ENCODE measurements at regions not wholly inside any gene's neighbourhood (a gene's known extent, or its start where the extent isn't known, plus 50 kb on each side); places are given as distances from the start of the nearest gene placed in this dataset.

- TF ChIP-seq HMGXB4 (CRISPR knock-in tag; IDR thresholded peaks at IDR 0.05): no peak
- TF ChIP-seq ETS1 (conservative IDR thresholded peaks at IDR 0.05; ENCODE audit: control insufficient read depth, low read depth, low read length): no peak
- no peak for TF ChIP-seq TAF1 (IDR thresholded peaks at IDR 0.05; ENCODE audit: control insufficient read depth, extremely low read depth, insufficient read depth, low read length, severe bottlenecking)
- no peak for TF ChIP-seq PREB (CRISPR knock-in tag; IDR thresholded peaks at IDR 0.05)
- TF ChIP-seq ZNF124 (CRISPR knock-in tag; IDR thresholded peaks at IDR 0.05): no peak
- TF ChIP-seq RREB1 (CRISPR knock-in tag; IDR thresholded peaks at IDR 0.05): no peak
- TF ChIP-seq TCF7L2 (IDR thresholded peaks at IDR 0.05; ENCODE audit: low read depth, low read length): no peak
- TF ChIP-seq ATF2 (CRISPR knock-in tag; IDR thresholded peaks at IDR 0.05): no peak
- no peak for TF ChIP-seq POLR2A (conservative IDR thresholded peaks at IDR 0.05)
- no peak for TF ChIP-seq CTCF (IDR thresholded peaks at IDR 0.05 in 2 of 3, conservative IDR thresholded peaks at IDR 0.05 in 1 of 3; ENCODE audit: insufficient read depth in 2 of 3, low read depth in 1 of 3, low read length in 3 of 3)
- TF ChIP-seq DACH1 (IDR thresholded peaks at IDR 0.05; ENCODE audit: partially characterized antibody): no peak
- TF ChIP-seq BCLAF1 (IDR thresholded peaks at IDR 0.05; ENCODE audit: borderline replicate concordance in 1 of 2, control insufficient read depth in 1 of 2, low read depth in 2 of 2, low read length in 1 of 2): no peak
Measured at GRCh38 chr21:15272591-15272990, 207.8 kb upstream of the NRIP1 start.
